ENCODE measurements at regions not wholly inside any gene's neighbourhood (a gene's known extent, or its start where the extent isn't known, plus 50 kb on each side); places are given as distances from the start of the nearest gene placed in this dataset.
"Not testable (repeated sequence)": the region's sequence is repeated elsewhere in the genome, so short reads cannot be mapped to it uniquely, and the experiment has no call there.

GRCh38 chr21:16426936-16427335, 697.2 kb downstream of the USP25 start:
- no peak for DNase-seq

GRCh38 chr21:16427587-16428087, 697.9 kb downstream of the USP25 start:
- no peak for DNase-seq

- DNase-seq, result no peak
Observed at GRCh38 chr21:16437586-16437985, 707.8 kb downstream of the USP25 start.

- no peak for DNase-seq
Observed at GRCh38 chr21:16438761-16439160, 709.0 kb downstream of the USP25 start.

- no peak for DNase-seq
Observed at GRCh38 chr21:16441789-16442188, 712.0 kb downstream of the USP25 start.

- no peak for DNase-seq
Observed at GRCh38 chr21:16454399-16454798, 724.6 kb downstream of the USP25 start.

GRCh38 chr21:16455526-16455925, 725.7 kb downstream of the USP25 start:
- DNase-seq, result no peak

- peak; percentile 43 for DNase-seq
Observed at GRCh38 chr21:16455978-16456377, 726.2 kb downstream of the USP25 start.

GRCh38 chr21:16457498-16457897, 727.7 kb downstream of the USP25 start:
- DNase-seq, result no peak

- no peak for DNase-seq
Observed at GRCh38 chr21:16460936-16461335, 731.2 kb downstream of the USP25 start.

- not testable (repeated sequence) for DNase-seq
Observed at GRCh38 chr21:16464211-16464889, 734.6 kb downstream of the USP25 start.

GRCh38 chr21:16468184-16468583, 738.4 kb downstream of the USP25 start:
- DNase-seq, result no peak

- no peak for DNase-seq
Observed at GRCh38 chr21:16473988-16474387, 744.2 kb downstream of the USP25 start.

- DNase-seq, result no peak
Observed at GRCh38 chr21:16476056-16476825, 746.5 kb downstream of the USP25 start.

GRCh38 chr21:16488042-16488441, 758.3 kb downstream of the USP25 start:
- DNase-seq, result no peak

GRCh38 chr21:16492356-16492755, 762.6 kb downstream of the USP25 start:
- DNase-seq, result no peak

GRCh38 chr21:16492892-16493291, 763.1 kb downstream of the USP25 start:
- DNase-seq, result no peak

GRCh38 chr21:16496609-16497008, 766.8 kb downstream of the USP25 start:
- DNase-seq, result no peak

GRCh38 chr21:16500271-16500670, 770.5 kb downstream of the USP25 start:
- DNase-seq, result no peak

- no peak for DNase-seq
Observed at GRCh38 chr21:16502273-16502672, 772.5 kb downstream of the USP25 start.

- no peak for DNase-seq
Observed at GRCh38 chr21:16502897-16503296, 773.1 kb downstream of the USP25 start.

- DNase-seq, result no peak
Observed at GRCh38 chr21:16504281-16504680, 774.5 kb downstream of the USP25 start.

- DNase-seq, result no peak
Observed at GRCh38 chr21:16504766-16505165, 775.0 kb downstream of the USP25 start.

GRCh38 chr21:16509476-16509875, 779.7 kb downstream of the USP25 start:
- DNase-seq, result peak; percentile 40
